HCT116 (cell line): ENCODE measurements at regions not wholly inside any gene's neighbourhood (a gene's known extent, or its start where the extent isn't known, plus 50 kb on each side); places are given as distances from the start of the nearest gene placed in this dataset.

Experiments
- ATAC-seq: fragments of 200-7000 bp; cut with Tn5 transposase; 2 replicates; pipeline ENCODE4 v1.9.1; 2020; ENCODE audit warnings: mild to moderate bottlenecking, moderate library complexity
- BruUV-seq: library from RNA; stranded (reverse); fragments of 400-500 nt; replicated peaks from 2 replicates; lab custom pipeline; 2021; lab: Mats Ljungman, UMichigan
- CTCF ChIA-PET: fragments of 300-600 bp; sonication (Branson Sonifier 250); formaldehyde crosslinking; loops from one replicate; lab custom pipeline; 2021; ENCODE audit warnings: antibody characterized with exemption; lab: Charles Lee
- POLR2A ChIA-PET: fragments of 300-600, 350-600 bp; sonication (Branson Sonifier 250); formaldehyde crosslinking; loops from one replicate; lab custom pipeline; 2021; ENCODE audit warnings: antibody characterized with exemption; lab: Charles Lee
- RAD21 ChIA-PET, 2 experiments: fragments of 300-600 bp; sonication (Branson Sonifier 250); formaldehyde crosslinking; loops; one replicate each; lab custom pipeline; 2023; ENCODE audit warnings: low total read pairs in 2 of 2; ENCODE audit not compliant: uncharacterized antibody in 2 of 2, unreplicated experiment in 2 of 2, low non-redundant PET in 1 of 2; lab: Charles Lee
- DNase-seq: peaks from one replicate; pipeline ENCODE4 v3.0.0-alpha.2; 2010; ENCODE audit warnings: low read depth, low spot score
- H2AFZ ChIP-seq: fragments of 200-600 bp; shearing (Covaris generic), sonication (generic); 2 replicates; pipeline ENCODE4 v1.6.1; 2017; ENCODE audit warnings: low read depth, mixed run types, mixed read lengths, antibody characterized with exemption, low read length; ENCODE audit not compliant: poor library complexity, severe bottlenecking
- H3K27ac ChIP-seq: 2 replicates; pipeline ENCODE4 v1.5.1; 2012; ENCODE audit warnings: low read depth, low read length
- H3K27me3 ChIP-seq: fragments of 200-600 bp; sonication (generic); 2 replicates; pipeline ENCODE4 v1.6.1; 2016; ENCODE audit warnings: mixed run types, low read length, mixed read lengths; ENCODE audit not compliant: insufficient read depth
- H3K36me3 ChIP-seq, 2 experiments: fragments of 200-500 bp in 1 of 2; fragments of 200-600 bp in 1 of 2; sonication (Bioruptor generic) in 1 of 2; sonication (generic) in 1 of 2; 2 replicates each; pipeline versions ENCODE4 v1.5.1 to v1.6.1; 2014 to 2016; ENCODE audit warnings: low read length in 2 of 2, inconsistent platforms in 1 of 2, mixed read lengths in 1 of 2, mixed run types in 1 of 2; ENCODE audit not compliant: insufficient read depth in 2 of 2, control insufficient read depth in 1 of 2
- H3K4me1 ChIP-seq, 2 experiments: fragments of 200-600 bp in 1 of 2; sonication (generic) in 1 of 2; 2 replicates each; pipeline versions ENCODE4 v1.5.1 to v1.6.1; 2012 to 2017; ENCODE audit warnings: low read length in 2 of 2, inconsistent platforms in 1 of 2, mild to moderate bottlenecking in 1 of 2, mixed read lengths in 1 of 2, mixed run types in 1 of 2, moderate library complexity in 1 of 2; ENCODE audit not compliant: insufficient read depth in 2 of 2, control insufficient read depth in 1 of 2
- H3K4me2 ChIP-seq: fragments of 200-600 bp; sonication (generic); 2 replicates; pipeline ENCODE4 v1.6.1; 2017; ENCODE audit warnings: mixed run types, low read length, mixed read lengths
- H3K4me3 ChIP-seq, 2 experiments: fragments of 200-600 bp in 1 of 2; sonication (generic) in 1 of 2; replicated peaks in 1 of 2; 2 replicates each; pipeline ENCODE4 v1.5.1; 2011 to 2016; ENCODE audit warnings: low read length in 2 of 2, control low read depth in 1 of 2, low read depth in 1 of 2, mild to moderate bottlenecking in 1 of 2, mixed read lengths in 1 of 2, mixed run types in 1 of 2
- H3K79me2 ChIP-seq: fragments of 200-600 bp; sonication (generic); 2 replicates; pipeline ENCODE4 v1.6.1; 2017; ENCODE audit warnings: mild to moderate bottlenecking, mixed run types, low read length, moderate library complexity, mixed read lengths; ENCODE audit not compliant: insufficient read depth
- H3K9ac ChIP-seq: fragments of 200-600 bp; sonication (generic); 2 replicates; pipeline ENCODE4 v1.6.1; 2016; ENCODE audit warnings: low read length, mixed read lengths
- H3K9me2 ChIP-seq: fragments of 200-600 bp; sonication (generic), shearing (Covaris generic); 2 replicates; pipeline ENCODE4 v1.6.1; 2017; ENCODE audit warnings: mixed run types, mild to moderate bottlenecking, moderate library complexity; ENCODE audit not compliant: insufficient read depth
- H3K9me3 ChIP-seq, 2 experiments: fragments of 200-500 bp in 1 of 2; fragments of 200-600 bp in 1 of 2; sonication (Bioruptor generic) in 1 of 2; sonication (generic) in 1 of 2; 2 replicates each; pipeline ENCODE4 v1.6.1; 2014 to 2017; ENCODE audit warnings: low read length in 2 of 2, mixed read lengths in 2 of 2, inconsistent platforms in 1 of 2, low read depth in 1 of 2, mild to moderate bottlenecking in 1 of 2, mixed run types in 1 of 2, moderate library complexity in 1 of 2; ENCODE audit not compliant: control insufficient read depth in 1 of 2, insufficient read depth in 1 of 2
- H4K20me1 ChIP-seq: fragments of 200-600 bp; sonication (generic), shearing (Covaris generic); 2 replicates; pipeline ENCODE4 v1.6.1; 2017; ENCODE audit warnings: mixed run types, mild to moderate bottlenecking, moderate library complexity; ENCODE audit not compliant: insufficient read depth
- ATF3 ChIP-seq: IDR thresholded peaks from 2 replicates; pipeline ENCODE4 v1.6.1; 2012
- CBX3 ChIP-seq: IDR thresholded peaks from 2 replicates; pipeline ENCODE4 v1.6.1; 2012; ENCODE audit warnings: low read depth
- ELF1 ChIP-seq: IDR thresholded peaks from 2 replicates; pipeline ENCODE4 v1.6.1; 2012; ENCODE audit warnings: low read depth, borderline replicate concordance
- EZH2 ChIP-seq: fragments of 200-600 bp; sonication (generic); IDR thresholded peaks from 2 replicates; pipeline ENCODE4 v1.6.1; 2017; ENCODE audit warnings: antibody characterized with exemption, mixed run types
- EZH2phosphoT487 ChIP-seq: fragments of 200-600 bp; IDR thresholded peaks from 2 replicates; pipeline ENCODE4 v1.6.1; 2018; ENCODE audit warnings: antibody characterized with exemption, borderline replicate concordance
- FOSL1 ChIP-seq: IDR thresholded peaks from 2 replicates; pipeline ENCODE4 v1.6.1; 2012; ENCODE audit warnings: low read depth
- JUND ChIP-seq: IDR thresholded peaks from 2 replicates; pipeline ENCODE4 v1.6.1; 2012
- POLR2A ChIP-seq: IDR thresholded peaks from 2 replicates; pipeline ENCODE4 v1.7.0; 2011; ENCODE audit warnings: borderline replicate concordance; ENCODE audit not compliant: insufficient read depth, insufficient read length; ENCODE audit errors: extremely low read depth
- POLR2AphosphoS5 ChIP-seq: IDR thresholded peaks from 2 replicates; pipeline ENCODE4 v1.6.1; 2011; ENCODE audit warnings: mild to moderate bottlenecking, low read depth, low read length, moderate library complexity
- RAD21 ChIP-seq: IDR thresholded peaks from 2 replicates; pipeline ENCODE4 v1.6.1; 2012; ENCODE audit warnings: low read depth, mild to moderate bottlenecking
- SRF ChIP-seq: IDR thresholded peaks from 2 replicates; pipeline ENCODE4 v1.6.1; 2012; ENCODE audit warnings: low read depth
- TCF7L2 ChIP-seq: IDR thresholded peaks from 2 replicates; pipeline ENCODE4 v1.7.0; 2011; ENCODE audit warnings: borderline replicate concordance, inconsistent platforms; ENCODE audit not compliant: insufficient read depth, insufficient read length; ENCODE audit errors: extremely low read depth
- YY1 ChIP-seq: IDR thresholded peaks from 2 replicates; pipeline ENCODE4 v1.6.1; 2011; ENCODE audit warnings: low read length, low read depth, moderate library complexity, mild to moderate bottlenecking; ENCODE audit not compliant: insufficient replicate concordance; ENCODE audit errors: extremely low read depth
- ZBTB33 ChIP-seq: IDR thresholded peaks from 2 replicates; pipeline ENCODE4 v1.6.1; 2011; ENCODE audit warnings: mild to moderate bottlenecking, low read length, moderate library complexity; ENCODE audit not compliant: insufficient replicate concordance; ENCODE audit errors: extremely low read depth
- ZFX ChIP-seq: fragments of 450-650 bp; IDR thresholded peaks from 2 replicates; pipeline ENCODE4 v1.6.1; 2017
- intact Hi-C: fragments of 100-400 bp; cut with micrococcal nuclease; formaldehyde crosslinking; loops from 2 replicates; pipeline ENCODE4 v1.10.0; 2022
- TF ChIP-seq, protein P1 (sequence below): IDR thresholded peaks from 2 replicates; pipeline ENCODE4 v1.6.1; 2012

DNA sequence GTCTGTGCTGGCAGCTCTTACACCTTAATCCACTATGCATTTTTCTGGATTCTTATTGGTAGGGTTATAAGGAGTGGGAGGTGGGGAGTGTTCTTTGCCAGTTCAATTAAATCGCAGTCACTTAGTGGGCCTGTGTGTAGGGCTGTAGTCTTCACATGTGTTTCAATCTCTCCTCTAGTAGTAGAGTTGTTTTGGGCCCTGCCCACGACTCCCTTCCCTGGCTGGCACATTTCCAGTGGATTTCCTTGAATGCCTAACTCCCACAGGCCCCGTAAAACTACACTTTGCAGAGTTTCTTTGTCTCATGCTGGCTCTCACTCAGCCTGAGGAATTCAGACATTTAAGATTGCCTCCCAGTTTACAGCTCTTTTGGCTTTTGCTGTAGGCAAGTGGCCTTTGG lies 414.0 kb upstream of the OPRM1 start:
- Histone ChIP-seq H3K27ac (no peak overlapping the region), H3K36me3 (no peaks in the 10 kb centered on the region), H3K4me1 (no peaks in the 10 kb centered on the region), H2AFZ (no peak overlapping the region), H3K9me2 (no peaks in the 10 kb centered on the region), H3K9me3 (no peaks in the 10 kb centered on the region), H3K4me3 (no peak overlapping the region), H4K20me1 (no peaks in the 10 kb centered on the region), H3K4me2 (no peak overlapping the region), H3K79me2 (no peaks in the 10 kb centered on the region), H3K9ac (no peak overlapping the region), H3K27me3 (0 out of 2 replicates have a peak, but pooled peaks cover 7% of the 10 kb centered on the region)
- POLR2A ChIA-PET: no interaction called here
- ATAC-seq: no peak
- RAD21 ChIA-PET: no interaction called here
- no TSS peak for BruUV-seq
- CTCF ChIA-PET: no interaction called here
- DNase-seq: no peak
- TF ChIP-seq CBX3: no peak
- TF ChIP-seq SRF: no peak
- no peak for TF ChIP-seq EZH2phosphoT487
- TF ChIP-seq, protein P1, sequence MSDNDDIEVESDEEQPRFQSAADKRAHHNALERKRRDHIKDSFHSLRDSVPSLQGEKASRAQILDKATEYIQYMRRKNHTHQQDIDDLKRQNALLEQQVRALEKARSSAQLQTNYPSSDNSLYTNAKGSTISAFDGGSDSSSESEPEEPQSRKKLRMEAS: no peak
- no peak for TF ChIP-seq YY1
- no peak for TF ChIP-seq ZFX
- TF ChIP-seq POLR2AphosphoS5: no peak
- TF ChIP-seq RAD21: no peak
- intact Hi-C loops: no loop called here

GRCh38 chr6:153624528-153624927 lies 414.5 kb upstream of the OPRM1 start:
- Histone ChIP-seq H3K4me1 (no peaks in the 10 kb centered on the region), H3K36me3 (no peaks in the 10 kb centered on the region), H3K27ac (no peak overlapping the region), H3K27me3 (0 out of 2 replicates have a peak, but pooled peaks cover 7% of the 10 kb centered on the region), H3K9ac (no peak overlapping the region), H3K9me3 (no peaks in the 10 kb centered on the region), H3K79me2 (no peaks in the 10 kb centered on the region), H3K9me2 (no peaks in the 10 kb centered on the region), H2AFZ (no peak overlapping the region), H3K4me3 (no peak overlapping the region), H4K20me1 (no peaks in the 10 kb centered on the region), H3K4me2 (no peak overlapping the region)
- ATAC-seq: no peak
- ChIA-PET RAD21 (no interaction called here), CTCF (no interaction called here), POLR2A (no interaction called here)
- intact Hi-C loops: no loop called here
- no TSS peak for BruUV-seq
- no peak for DNase-seq
- TF ChIP-seq ATF3 (no peak), FOSL1 (no peak), CBX3 (no peak), ZFX (no peak), RAD21 (no peak), ZBTB33 (no peak), EZH2 (no peak), POLR2A (no peak), TCF7L2 (no peak), ELF1 (no peak), JUND (no peak), YY1 (no peak)
